GM18502 (cell line): ENCODE measurements at regions not wholly inside any gene's neighbourhood (a gene's known extent, or its start where the extent isn't known, plus 50 kb on each side); places are given as distances from the start of the nearest gene placed in this dataset.

Experiments
- ATAC-seq: cut with Tn5 transposase; IDR thresholded peaks from one replicate; pipeline ENCODE4 v1.9.1; 2021; ENCODE audit warnings: mild to moderate bottlenecking; ENCODE audit not compliant: unreplicated experiment, poor library complexity

GRCh38 chr18:45218436-45218835 is 396.8 kb upstream of the SLC14A2 start:
- no peak for ATAC-seq

- ATAC-seq = no peak
These were observed 393.9 kb upstream of the SLC14A2 start for GRCh38 chr18:45221363-45221762.

- ATAC-seq = no peak
These were observed 393.1 kb upstream of the SLC14A2 start for GRCh38 chr18:45222180-45222579.

GRCh38 chr18:45227001-45227742 is 388.1 kb upstream of the SLC14A2 start:
- no peak for ATAC-seq

GRCh38 chr18:45228796-45229388 is 386.4 kb upstream of the SLC14A2 start:
- no peak for ATAC-seq

- ATAC-seq = no peak
These were observed 383.7 kb upstream of the SLC14A2 start for GRCh38 chr18:45231617-45232016.

- ATAC-seq = no peak
These were observed 383.2 kb upstream of the SLC14A2 start for GRCh38 chr18:45232061-45232460.

GRCh38 chr18:45236676-45237075 is 378.6 kb upstream of the SLC14A2 start:
- no peak for ATAC-seq

- ATAC-seq = no peak
These were observed 377.8 kb upstream of the SLC14A2 start for GRCh38 chr18:45237343-45238098.

- ATAC-seq = no peak
These were observed 374.0 kb upstream of the SLC14A2 start for GRCh38 chr18:45241271-45241670.

- ATAC-seq = no peak
These were observed 373.2 kb upstream of the SLC14A2 start for GRCh38 chr18:45241982-45242565.

GRCh38 chr18:45243340-45244110 is 371.8 kb upstream of the SLC14A2 start:
- ATAC-seq = no peak

- no peak for ATAC-seq
These were observed 370.2 kb upstream of the SLC14A2 start for GRCh38 chr18:45245091-45245511.

- ATAC-seq = no peak
These were observed 366.9 kb upstream of the SLC14A2 start for GRCh38 chr18:45248240-45248903.

GRCh38 chr18:45249246-45249661 is 366.0 kb upstream of the SLC14A2 start:
- no peak for ATAC-seq

GRCh38 chr18:45250479-45250878 is 364.8 kb upstream of the SLC14A2 start:
- no peak for ATAC-seq

- no peak for ATAC-seq
These were observed 364.0 kb upstream of the SLC14A2 start for GRCh38 chr18:45251236-45251635.

- ATAC-seq = no peak
These were observed 362.8 kb upstream of the SLC14A2 start for GRCh38 chr18:45252474-45252873.

GRCh38 chr18:45253056-45253565 is 362.2 kb upstream of the SLC14A2 start:
- no peak for ATAC-seq
